Spinal cord (tissue), 9 donors: ENCODE measurements at regions not wholly inside any gene's neighbourhood (a gene's known extent, or its start where the extent isn't known, plus 50 kb on each side); places are given as distances from the start of the nearest gene placed in this dataset.
"Not testable (repeated sequence)": the region's sequence is repeated elsewhere in the genome, so short reads cannot be mapped to it uniquely, and the experiment has no call there.

ENCODE experiments used
- DNase-seq, 6 donors: peaks; one replicate each; pipeline versions ENCODE4 v3.0.0 to v3.0.0-alpha.2; 2013 to 2015; ENCODE audit warnings: low spot score in 6 of 6, low read depth in 4 of 6
- H3K27ac ChIP-seq: one replicate; pipeline ENCODE4 v1.5.1; 2013; ENCODE audit warnings: low read depth, low read length, control low read depth
- H3K27me3 ChIP-seq: one replicate; pipeline ENCODE4 v1.6.1; 2013; ENCODE audit warnings: low read length; ENCODE audit not compliant: control insufficient read depth, insufficient read depth
- H3K36me3 ChIP-seq: one replicate; pipeline ENCODE4 v1.6.1; 2013; ENCODE audit warnings: low read length; ENCODE audit not compliant: control insufficient read depth, insufficient read depth
- H3K4me1 ChIP-seq: one replicate; pipeline ENCODE4 v1.6.1; 2013; ENCODE audit warnings: low read length; ENCODE audit not compliant: control insufficient read depth, insufficient read depth
- H3K4me3 ChIP-seq: one replicate; pipeline ENCODE4 v1.5.1; 2013; ENCODE audit warnings: low read depth, low read length, control low read depth
- H3K9me3 ChIP-seq: one replicate; pipeline ENCODE4 v1.6.1; 2013; ENCODE audit warnings: low read length; ENCODE audit not compliant: control insufficient read depth, insufficient read depth
- WGBS: methylation state at CpG from one replicate; pipeline ENCODE4 v1.1.5; 2013; ENCODE audit warnings: missing lambda C conversion rate; ENCODE audit not compliant: insufficient coverage; 5-methylcytosine and 5-hydroxymethylcytosine counted together
- donor health status: healthy.

DNA sequence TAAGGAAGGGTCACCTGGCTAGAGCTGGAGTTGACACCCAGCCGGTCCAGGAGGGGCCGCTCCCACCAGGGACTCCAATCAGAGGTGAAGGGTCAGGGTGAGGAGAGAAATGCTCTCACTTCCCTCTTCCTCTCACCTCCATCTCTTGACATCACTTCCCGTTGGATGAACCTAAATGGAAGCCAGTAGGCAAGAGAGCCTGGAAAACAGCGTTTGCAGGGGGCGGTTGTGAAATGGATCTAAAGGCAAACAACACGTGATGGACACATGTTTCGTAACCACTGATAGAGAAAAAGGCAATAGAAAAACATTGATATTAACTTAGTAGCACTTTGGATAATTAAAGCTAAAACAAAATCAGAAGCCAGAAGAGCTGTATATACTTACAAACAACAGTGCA lies 105.6 kb upstream of the FOXA2 start:
- Histone ChIP-seq H3K4me3 (no peak overlapping the region), H3K27ac (no peak overlapping the region), H3K4me1 (peaks cover 14% of the 10 kb centered on the region), H3K36me3 (no peaks in the 10 kb centered on the region), H3K27me3 (no peaks in the 10 kb centered on the region), H3K9me3 (no peaks in the 10 kb centered on the region)
- no peak for DNase-seq
- WGBS = no CpG with 5 or more reads among the region's 7 CpGs

DNA sequence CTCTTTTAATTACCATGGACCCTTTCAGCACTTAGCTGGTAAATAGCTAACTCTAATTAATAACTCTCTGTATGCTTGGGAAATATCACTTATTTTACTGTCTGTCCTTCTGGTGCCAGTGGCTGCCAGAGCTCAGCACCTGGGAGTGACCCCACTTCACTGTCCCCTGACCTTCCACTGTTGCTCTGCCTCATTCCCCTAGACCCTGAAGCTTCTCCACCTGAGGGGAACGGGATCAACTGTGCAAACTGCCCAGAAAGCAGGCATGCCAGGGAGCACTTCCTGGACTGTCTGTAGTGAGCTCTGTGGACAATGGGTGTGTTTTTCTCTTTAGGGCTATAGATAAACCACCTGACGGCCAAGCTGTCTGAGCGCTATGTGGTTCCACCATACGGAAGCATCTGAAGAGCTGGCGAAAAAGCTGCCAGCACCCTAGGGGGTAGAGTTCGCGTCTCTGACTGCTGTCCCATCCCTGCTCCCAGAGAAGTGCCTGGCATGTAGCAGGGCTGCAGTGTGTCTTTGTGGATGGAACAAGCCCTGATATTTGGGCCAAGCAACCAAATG lies 106.3 kb upstream of the FOXA2 start:
- no peak for DNase-seq
- H3K4me3 ChIP-seq = no peak overlapping the region
- no peaks in the 10 kb centered on the region for H3K27me3 ChIP-seq
- H3K27ac ChIP-seq = no peak overlapping the region
- no peaks in the 10 kb centered on the region for H3K9me3 ChIP-seq
- peaks cover 14% of the 10 kb centered on the region for H3K4me1 ChIP-seq
- no peaks in the 10 kb centered on the region for H3K36me3 ChIP-seq
- 81% methylated on average over 7 of the region's 7 CpGs for WGBS

DNA sequence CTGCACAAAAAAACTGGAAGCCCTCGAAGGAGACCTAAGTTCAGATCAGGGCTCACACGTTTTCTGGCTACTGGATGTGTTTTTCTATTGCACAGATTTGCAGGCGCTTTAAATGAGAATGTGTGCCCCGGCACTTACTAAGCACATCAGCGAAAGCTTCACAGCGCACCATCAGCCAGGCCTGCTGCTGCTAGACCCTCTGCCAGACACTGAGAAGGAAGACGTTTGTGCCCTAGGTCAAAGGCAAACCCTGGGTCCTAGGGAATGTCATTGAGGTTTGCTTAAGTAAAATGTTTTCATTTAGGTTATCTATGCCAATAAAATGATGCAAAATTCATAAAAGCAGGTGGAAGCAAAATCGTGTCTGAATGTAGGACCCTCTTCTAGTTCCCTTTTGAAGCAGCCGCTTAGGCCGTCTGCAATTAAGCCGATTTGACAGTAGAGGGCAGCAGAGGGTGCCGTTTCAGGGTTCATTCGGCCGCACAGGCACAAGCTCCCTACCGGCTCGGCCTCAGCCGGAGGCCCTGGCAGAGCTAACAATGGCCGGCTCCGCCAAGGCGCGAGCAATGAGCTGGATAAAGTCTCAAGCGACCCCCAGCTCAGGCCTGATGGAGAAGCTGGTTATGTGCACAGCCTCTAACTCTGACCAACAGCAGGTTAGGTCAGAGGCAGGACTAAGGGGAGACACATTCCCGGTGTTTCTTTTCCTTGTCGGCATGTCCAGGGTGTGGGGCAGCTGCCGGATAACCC lies 107.2 kb upstream of the FOXA2 start:
- DNase-seq = peak; percentile 57 to 95 (median 72)
- Histone ChIP-seq H3K4me1 (peaks cover 10% of the 10 kb centered on the region), H3K9me3 (no peaks in the 10 kb centered on the region), H3K27me3 (no peaks in the 10 kb centered on the region), H3K4me3 (no peak overlapping the region), H3K36me3 (no peaks in the 10 kb centered on the region), H3K27ac (no peak overlapping the region)
- 25% methylated on average over 25 of the region's 25 CpGs for WGBS

DNA sequence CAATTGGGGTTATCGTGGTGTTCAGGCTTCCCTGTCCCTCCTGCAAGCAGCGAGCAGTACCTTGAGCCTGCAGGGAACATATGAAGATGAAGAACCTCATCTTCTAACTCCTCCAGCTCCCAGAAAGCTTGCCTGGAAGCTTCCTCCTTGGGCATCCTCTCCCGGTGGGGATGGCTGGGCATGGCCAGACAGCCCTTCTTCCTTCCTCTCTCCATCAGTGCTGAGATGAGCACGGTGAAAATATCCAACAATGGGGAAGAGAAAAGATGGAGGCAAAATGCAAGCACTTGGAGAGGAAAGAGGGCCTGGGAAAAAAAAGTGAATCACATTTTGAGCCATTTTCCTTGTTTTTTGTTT lies 107.7 kb upstream of the FOXA2 start:
- Histone ChIP-seq H3K9me3 (no peaks in the 10 kb centered on the region), H3K4me3 (no peak overlapping the region), H3K4me1 (peaks cover 10% of the 10 kb centered on the region), H3K27me3 (no peaks in the 10 kb centered on the region), H3K27ac (no peak overlapping the region), H3K36me3 (no peaks in the 10 kb centered on the region)
- WGBS = 33% methylated on average over 2 of the region's 4 CpGs
- no peak for DNase-seq

DNA sequence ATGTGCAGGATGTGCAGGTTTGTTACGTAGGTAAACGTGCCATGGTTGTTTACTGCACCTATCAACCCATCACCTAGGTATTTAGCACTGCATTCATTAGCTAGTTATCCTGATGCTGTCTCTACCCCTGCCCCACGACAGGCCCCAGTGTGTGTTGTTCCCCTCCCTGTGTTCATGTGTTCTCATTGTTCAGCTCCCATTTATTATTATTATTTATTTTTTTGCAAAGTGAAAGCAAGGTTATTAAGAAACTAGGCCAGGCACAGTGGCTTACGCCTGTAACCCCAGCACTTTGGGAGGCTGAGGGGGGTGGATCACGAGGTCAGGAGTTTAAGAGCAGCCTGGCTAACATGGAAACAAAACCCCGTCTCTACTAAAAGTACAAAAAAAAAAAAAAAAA lies 108.2 kb upstream of the FOXA2 start:
- not testable (repeated sequence) for DNase-seq, H3K36me3 ChIP-seq, H3K4me3 ChIP-seq, H3K9me3 ChIP-seq, H3K27ac ChIP-seq, H3K27me3 ChIP-seq, H3K4me1 ChIP-seq
- no CpG with 5 or more reads among the region's 6 CpGs for WGBS

DNA sequence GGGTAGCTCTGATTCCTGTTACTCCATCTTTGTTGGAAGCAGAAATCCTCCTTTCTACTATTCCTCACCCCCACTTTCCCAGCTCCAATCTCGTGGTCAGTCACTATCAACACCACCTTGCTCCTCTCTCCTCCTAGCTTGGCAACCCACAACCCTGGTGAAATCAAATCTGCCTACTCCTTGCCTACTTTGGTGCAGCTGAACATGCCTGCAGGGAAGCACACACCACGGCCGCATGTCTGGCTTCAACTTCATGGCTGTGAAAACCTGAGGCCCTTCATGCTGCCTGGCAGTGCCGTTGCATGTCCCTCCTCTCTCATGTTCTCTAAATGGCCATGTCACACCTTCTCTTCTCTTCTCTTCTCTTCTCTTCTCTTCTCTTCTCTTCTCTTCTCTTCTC lies 112.4 kb upstream of the FOXA2 start:
- 88% methylated on average over 4 of the region's 4 CpGs for WGBS
- no peak overlapping the region for H3K27ac ChIP-seq
- H3K27me3 ChIP-seq = no peaks in the 10 kb centered on the region
- no peak overlapping the region for H3K4me3 ChIP-seq
- no peaks in the 10 kb centered on the region for H3K36me3 ChIP-seq
- H3K9me3 ChIP-seq = no peaks in the 10 kb centered on the region
- no peak for DNase-seq
- H3K4me1 ChIP-seq = peaks cover 4% of the 10 kb centered on the region

DNA sequence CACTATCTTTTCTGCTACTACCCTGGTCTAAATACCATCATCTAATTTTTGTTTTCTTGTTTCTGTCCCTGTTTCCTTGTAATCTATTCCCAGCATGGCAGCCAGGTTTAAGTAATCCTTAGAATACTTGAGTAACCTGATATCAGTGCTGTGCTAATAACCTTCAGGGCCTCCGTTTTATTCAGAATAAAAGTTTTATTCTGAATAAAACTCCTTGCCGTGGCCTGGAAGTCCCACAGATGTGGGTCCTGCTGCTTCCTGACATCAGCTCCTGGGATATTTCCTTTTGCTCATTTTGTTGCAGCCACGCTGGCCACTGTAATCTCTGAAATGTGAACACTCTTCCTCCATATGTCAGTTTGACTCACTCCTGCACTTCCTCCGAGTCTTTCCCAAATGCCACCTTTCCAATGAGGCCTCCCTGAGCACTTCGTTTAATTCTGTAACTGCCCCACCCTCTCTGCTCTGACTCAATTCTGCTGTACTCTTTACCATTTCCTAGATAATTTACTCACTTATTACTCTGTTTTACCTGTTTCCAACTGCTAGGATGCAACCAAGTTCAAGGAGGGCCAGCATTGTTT lies 114.0 kb upstream of the FOXA2 start:
- no peaks in the 10 kb centered on the region for H3K9me3 ChIP-seq
- 86% methylated on average over 5 of the region's 5 CpGs for WGBS
- no peak overlapping the region for H3K27ac ChIP-seq
- no peaks in the 10 kb centered on the region for H3K36me3 ChIP-seq
- H3K27me3 ChIP-seq = no peaks in the 10 kb centered on the region
- DNase-seq = no peak
- no peaks in the 10 kb centered on the region for H3K4me1 ChIP-seq
- H3K4me3 ChIP-seq = no peak overlapping the region

DNA sequence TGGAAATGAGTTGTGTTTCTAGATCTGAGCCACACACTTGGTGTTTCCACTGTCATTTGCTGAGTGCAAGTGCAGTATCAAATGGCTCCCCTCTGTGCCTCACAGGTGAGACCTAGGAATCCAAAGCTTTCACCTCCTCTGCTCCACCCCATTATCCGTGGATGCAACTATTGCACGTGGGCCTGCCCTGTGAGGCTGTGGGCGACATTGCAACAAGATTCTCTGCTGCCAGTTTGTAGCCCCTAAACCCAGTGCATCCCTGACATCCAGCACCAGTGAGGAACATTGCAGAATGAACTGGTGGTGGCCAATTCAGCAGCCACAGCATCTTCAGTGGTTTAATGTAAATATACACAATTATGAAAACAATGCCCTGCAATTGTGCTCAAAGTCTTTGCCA lies 115.0 kb upstream of the FOXA2 start:
- no peak for DNase-seq
- Histone ChIP-seq H3K4me3 (no peak overlapping the region), H3K4me1 (no peaks in the 10 kb centered on the region), H3K27ac (no peak overlapping the region), H3K9me3 (no peaks in the 10 kb centered on the region), H3K36me3 (no peaks in the 10 kb centered on the region), H3K27me3 (no peaks in the 10 kb centered on the region)
- WGBS = 83% methylated on average over 2 of the region's 3 CpGs

DNA sequence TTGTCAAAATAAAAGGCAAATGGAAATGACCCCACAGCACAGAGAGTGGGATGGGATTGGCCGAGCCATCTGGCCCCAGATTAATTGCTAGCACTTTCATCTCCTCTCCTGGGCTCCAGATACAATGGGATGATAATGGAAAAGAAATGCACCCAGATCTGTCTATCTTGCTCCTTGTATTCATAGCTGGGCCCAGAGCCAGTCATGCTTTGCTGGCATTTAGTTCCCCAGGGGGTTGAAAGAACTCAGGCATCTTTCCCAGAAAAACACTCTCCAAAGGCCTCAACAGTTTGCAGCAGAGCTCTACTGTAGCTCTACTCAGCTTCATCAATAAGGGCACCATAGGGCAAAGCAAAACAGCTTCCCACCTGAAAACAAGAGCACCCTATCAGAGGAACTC lies 116.0 kb upstream of the FOXA2 start:
- no peaks in the 10 kb centered on the region for H3K4me1 ChIP-seq
- no peak overlapping the region for H3K4me3 ChIP-seq
- no peaks in the 10 kb centered on the region for H3K36me3 ChIP-seq
- DNase-seq = peak in 2 of 6 donors; percentile 46 to 72
- no peaks in the 10 kb centered on the region for H3K9me3 ChIP-seq
- no peaks in the 10 kb centered on the region for H3K27me3 ChIP-seq
- no peak overlapping the region for H3K27ac ChIP-seq
- no CpG with 5 or more reads among the region's 1 CpG for WGBS

DNA sequence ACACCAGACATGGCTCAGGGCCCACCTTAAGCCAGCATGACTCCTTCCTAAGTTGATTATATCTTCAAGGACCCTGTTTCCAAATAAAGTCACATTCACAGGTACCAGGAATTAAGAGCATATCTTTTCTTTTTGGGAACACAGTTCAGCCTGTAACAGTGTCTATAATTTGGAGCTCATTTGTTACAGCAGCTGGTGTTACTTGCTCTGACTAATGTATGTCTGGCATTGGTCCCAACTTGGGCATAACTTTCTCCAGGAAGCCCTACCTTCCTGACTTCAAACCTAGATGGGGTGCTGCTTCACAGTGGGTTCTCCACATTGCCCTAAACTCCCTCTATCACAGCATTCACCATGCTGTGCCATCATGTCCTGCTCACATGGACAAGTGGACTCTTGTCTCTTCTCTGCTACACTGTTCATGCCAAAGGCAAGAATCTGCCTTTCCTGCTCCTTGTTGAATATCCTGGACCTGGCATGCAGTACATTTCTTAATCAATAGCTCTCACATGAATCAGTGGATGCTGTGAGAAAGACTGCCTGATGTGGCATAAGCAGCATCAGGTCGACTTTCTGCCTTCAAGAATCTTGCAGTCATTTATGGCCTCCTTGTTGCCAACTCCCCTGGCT lies 117.4 kb upstream of the FOXA2 start:
- Histone ChIP-seq H3K27me3 (no peaks in the 10 kb centered on the region), H3K27ac (no peak overlapping the region), H3K4me1 (no peaks in the 10 kb centered on the region), H3K36me3 (no peaks in the 10 kb centered on the region), H3K9me3 (no peaks in the 10 kb centered on the region), H3K4me3 (no peak overlapping the region)
- 100% methylated on average over 1 of the region's 1 CpG for WGBS
- DNase-seq = no peak
